ENCODE measurements at regions not wholly inside any gene's neighbourhood (a gene's known extent, or its start where the extent isn't known, plus 50 kb on each side); places are given as distances from the start of the nearest gene placed in this dataset.

GRCh38 chr7:93736668-93737369 lies 153.7 kb downstream of the TFPI2 start:
- TF ChIP-seq CTCF (IDR thresholded peaks at IDR 0.05), result no peak
- no peak for TF ChIP-seq ZFX (IDR thresholded peaks at IDR 0.05; ENCODE audit: borderline replicate concordance)

Data from 22Rv1 (cell line).